HK-2 (cell line): ENCODE measurements at regions not wholly inside any gene's neighbourhood (a gene's known extent, or its start where the extent isn't known, plus 50 kb on each side); places are given as distances from the start of the nearest gene placed in this dataset.

Experiments
- DNase-seq: peaks from one replicate; pipeline ENCODE4 v3.0.0-alpha.2; 2018; ENCODE audit not compliant: unreplicated experiment

- no peak for DNase-seq
Measured at GRCh38 chr10:107831772-107832171, 667.3 kb upstream of the SORCS1 start.

DNA sequence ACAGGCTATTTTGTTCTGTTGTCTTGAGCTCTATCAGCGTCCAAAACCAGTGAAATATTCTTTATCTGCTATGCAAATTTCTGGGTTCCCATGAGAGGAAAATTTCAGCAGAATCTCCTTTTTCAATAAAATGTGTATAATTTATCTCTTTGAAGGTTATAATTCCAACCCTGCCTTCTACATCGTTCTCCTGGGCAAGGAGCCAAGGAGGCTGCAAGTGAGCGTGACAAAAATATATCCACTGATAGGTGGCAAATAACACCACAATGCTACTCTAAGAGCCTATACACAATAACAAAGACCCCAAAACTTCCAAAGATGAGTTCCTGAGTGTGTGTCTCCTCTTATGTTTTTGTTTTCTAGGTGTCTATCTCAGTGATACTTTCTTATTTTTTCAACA is 664.7 kb upstream of the SORCS1 start:
- no peak for DNase-seq

GRCh38 chr10:107826171-107826570 is 661.7 kb upstream of the SORCS1 start:
- no peak for DNase-seq

DNA sequence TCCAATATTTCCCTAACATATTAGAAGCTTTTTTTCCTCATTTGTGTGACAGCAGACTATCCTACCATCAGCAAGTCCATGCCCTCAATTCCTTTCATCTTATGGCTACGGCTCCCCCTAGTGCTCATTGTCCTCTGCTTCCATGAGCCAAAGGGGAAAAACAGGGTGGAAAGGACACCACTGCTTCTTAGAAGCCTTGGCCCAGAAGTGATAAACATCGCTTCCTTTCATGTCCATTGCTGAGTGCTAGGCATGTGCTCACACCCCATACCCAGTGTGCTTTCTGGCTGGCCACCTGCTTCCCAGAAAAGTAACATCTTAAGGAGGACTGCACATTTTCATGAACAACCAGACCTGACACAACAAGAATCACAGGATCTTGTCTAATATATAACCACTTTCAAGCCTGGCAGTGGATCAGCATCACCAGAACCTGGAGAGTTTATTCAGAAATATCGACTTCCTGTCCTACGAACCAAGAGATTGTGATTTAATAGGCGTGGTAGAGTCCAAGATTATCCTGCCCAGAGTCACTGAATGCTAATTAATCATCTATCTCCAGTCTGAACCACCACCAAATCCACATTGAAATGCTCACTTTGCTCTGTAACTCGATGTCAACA is 650.5 kb upstream of the SORCS1 start:
- peak; percentile 28 for DNase-seq

DNA sequence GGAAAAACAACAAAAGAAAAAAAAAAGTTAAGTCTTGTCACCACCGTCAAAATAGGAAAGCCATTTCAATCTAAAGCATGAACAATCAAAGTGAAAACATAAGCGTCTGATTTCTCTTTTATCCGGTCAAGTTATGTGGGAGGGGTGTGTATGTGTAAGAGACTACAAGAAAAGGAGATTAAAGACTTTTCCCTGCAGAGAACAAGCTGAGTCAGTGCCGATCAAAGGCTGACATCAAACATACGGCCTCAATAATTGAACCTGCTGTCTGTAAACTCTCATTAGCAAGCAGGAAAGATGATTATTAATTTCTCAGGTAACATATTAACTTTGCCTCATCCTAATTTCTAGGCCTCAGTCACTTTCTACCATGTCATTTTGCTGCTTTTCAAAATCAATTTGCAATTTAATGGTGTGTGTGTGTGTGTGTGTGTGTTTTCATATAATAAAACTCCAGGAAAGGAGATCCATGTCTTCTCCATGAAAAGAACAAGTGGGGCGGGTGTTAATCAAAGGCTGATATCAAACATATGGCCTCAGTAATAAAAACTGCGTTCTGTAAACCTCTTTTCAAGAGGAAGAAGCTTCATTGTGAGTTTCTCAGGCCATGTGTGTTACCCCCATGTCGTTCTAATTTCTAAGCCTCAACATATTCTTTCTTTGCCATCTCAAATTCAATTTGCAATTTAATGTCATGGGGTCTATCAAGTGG is 649.1 kb upstream of the SORCS1 start:
- no peak for DNase-seq

DNA sequence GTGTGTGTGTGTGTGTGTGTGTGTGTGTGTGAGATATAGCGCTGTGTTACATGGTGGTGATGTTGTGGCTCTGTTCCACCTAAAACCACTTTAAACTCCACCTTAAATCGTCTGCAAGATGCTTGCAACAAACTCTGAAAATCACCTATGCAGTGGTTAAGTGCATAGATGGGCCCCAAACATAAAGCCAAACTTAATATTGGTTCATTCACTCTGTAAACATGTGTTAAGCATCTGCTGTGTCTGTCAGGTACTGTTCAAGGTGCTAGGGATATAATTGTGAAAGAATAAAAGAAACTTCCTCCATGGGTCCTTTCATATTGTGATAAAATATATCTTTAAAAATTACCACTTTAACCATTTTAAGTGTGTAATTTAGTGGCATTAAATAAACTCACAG is 645.4 kb upstream of the SORCS1 start:
- no peak for DNase-seq

- DNase-seq = no peak
Measured at GRCh38 chr10:107807836-107808235, 643.3 kb upstream of the SORCS1 start.

DNA sequence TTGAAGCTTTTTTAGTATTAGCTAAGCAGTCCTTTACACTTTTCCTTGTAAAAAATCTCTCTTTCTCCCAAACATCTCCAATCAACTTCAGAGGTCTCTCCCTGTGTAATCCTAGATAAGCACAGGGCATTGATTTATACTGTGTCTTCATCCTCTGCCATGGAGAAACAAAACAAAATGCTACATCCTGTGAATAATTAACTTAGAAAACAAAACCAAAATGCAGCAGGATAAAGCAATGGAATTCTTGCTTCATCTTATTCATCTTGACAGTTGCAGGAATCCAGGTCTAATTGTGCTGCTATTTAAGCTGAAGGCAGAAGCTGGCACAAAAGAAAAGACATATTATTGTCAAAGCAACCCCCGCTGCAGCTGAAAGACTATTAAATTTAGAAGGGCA is 641.5 kb upstream of the SORCS1 start:
- DNase-seq = no peak

DNA sequence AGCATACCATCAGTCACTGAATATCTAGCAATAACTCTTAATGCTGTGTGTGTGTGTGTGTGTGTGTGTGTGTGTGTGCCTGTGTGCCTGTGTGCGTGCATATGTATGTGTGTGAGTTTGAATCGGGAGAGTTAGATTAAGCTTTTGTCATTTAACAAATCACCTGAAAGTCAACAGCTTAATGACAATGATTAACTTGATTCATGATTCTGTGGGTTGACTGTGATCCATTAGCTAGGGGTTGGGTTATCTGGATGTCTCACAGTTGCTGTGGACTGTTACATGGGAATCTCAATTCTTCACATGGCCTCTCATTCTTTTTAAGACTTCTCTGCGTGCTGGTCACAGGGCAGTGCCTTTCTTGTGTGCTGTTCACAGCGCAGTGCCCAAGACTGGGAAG is 639.0 kb upstream of the SORCS1 start:
- no peak for DNase-seq

GRCh38 chr10:107800061-107800460 is 635.6 kb upstream of the SORCS1 start:
- DNase-seq = no peak

DNA sequence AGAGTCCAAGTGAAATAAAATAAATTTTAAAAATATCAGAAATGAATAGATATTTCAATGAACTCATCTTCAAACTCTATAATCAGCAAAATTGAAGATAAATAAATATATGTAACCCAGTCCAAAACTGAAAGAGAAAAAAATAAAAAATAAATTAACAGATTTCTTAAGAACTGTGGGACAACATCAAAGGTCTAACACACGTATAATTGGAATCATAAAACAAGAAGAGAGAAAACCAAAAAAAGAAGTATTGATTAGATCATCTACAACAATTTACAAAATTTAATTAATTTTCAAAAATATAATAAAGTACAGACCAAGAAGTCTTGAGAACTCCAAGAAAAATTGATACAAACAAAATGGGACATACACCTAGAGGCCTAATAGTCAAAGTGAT is 625.8 kb upstream of the SORCS1 start:
- DNase-seq = no peak

- no peak for DNase-seq
Measured at GRCh38 chr10:107771066-107771465, 606.6 kb upstream of the SORCS1 start.

DNA sequence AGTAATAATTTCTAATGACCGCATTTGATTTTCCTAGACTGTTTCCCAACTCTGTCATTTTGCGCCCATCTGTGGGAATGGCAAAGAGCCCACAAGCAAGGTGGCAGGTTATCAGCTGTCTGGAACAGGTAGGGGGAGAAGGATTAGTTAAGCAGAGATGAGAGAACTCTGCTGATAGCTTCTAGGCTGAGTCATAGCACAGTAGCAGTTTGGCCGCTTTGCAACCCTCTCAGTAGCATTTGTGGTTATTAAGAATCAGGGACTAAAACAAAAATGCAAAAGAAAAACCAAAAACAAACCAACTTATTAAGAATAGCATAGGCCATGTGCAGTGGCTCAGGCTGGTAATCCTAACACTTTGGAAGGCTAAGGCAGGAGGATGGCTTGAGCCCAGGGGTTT is 602.7 kb upstream of the SORCS1 start:
- no peak for DNase-seq

GRCh38 chr10:107754814-107755213 is 590.3 kb upstream of the SORCS1 start:
- no peak for DNase-seq

DNA sequence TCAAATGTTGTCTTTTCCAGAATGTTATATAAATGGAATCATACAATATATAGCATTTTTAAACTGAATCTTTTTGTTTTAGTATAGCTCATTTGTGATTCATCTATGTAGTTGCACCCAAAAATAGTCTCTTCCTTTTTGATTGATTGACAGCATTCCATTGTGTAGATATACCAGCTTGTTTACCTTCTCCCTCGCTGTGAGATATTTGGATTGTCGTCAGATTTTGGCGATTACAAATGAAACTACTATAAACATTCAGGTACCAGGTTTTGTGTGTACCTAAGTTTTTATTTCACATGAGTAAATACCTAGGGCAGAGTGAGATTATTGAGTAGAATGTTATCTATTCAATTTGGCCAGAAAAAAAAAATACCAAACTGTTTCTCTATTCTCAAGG is 584.7 kb upstream of the SORCS1 start:
- no peak for DNase-seq

DNA sequence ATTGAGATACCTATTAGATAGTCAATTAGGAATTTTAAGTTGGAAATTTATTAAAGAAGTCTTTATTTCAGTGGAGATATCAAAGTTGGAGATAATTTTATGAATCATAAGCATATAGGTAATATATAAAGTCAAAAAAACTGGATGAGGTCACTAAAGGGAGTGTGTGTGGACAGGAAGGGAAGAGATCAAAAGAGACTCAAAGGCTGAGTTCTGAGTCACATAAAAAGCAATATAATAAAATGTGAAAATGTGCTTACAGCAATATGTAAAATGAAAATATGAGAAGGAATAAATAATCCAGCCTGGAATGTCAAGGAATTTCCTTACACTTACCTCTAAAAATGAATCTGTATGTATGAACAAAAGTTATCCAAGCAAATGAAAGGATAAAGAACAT is 583.3 kb upstream of the SORCS1 start:
- no peak for DNase-seq

GRCh38 chr10:107741971-107742370 is 577.5 kb upstream of the SORCS1 start:
- no peak for DNase-seq

DNA sequence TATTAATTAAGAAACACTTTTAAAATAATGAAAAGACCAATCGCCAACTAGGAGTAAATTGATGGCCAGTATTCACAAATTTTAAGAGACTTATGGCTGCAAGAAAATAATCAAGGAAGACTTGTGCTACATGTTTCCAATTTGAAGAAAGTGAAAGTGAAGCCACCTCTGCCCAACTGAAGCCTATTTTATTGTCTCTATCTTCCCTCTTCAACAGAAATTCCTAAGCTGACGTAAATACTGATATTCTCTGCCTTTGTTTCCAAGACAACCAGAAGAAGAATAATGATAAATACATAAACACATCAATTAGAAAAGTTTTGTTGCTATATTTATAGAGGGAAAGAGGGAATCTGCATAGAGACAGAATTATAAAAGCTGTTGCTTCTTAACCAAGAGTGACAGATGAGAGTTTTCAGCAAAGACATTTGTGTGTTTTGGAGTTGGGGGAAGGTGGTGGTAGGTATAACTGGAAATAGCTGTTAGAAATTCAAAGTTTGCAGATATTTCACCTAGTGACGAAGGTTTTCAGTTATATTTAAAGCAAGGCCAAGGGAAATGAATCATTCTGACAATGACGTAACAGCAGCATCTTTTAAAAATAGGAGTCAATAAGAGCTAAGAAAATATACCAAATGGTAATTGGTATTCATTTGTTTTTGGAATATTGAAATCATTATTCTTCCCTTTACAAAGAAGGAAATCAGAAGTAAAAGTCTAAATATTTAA is 576.6 kb upstream of the SORCS1 start:
- no peak for DNase-seq

- DNase-seq = no peak
Measured at GRCh38 chr10:107739951-107740350, 575.4 kb upstream of the SORCS1 start.

DNA sequence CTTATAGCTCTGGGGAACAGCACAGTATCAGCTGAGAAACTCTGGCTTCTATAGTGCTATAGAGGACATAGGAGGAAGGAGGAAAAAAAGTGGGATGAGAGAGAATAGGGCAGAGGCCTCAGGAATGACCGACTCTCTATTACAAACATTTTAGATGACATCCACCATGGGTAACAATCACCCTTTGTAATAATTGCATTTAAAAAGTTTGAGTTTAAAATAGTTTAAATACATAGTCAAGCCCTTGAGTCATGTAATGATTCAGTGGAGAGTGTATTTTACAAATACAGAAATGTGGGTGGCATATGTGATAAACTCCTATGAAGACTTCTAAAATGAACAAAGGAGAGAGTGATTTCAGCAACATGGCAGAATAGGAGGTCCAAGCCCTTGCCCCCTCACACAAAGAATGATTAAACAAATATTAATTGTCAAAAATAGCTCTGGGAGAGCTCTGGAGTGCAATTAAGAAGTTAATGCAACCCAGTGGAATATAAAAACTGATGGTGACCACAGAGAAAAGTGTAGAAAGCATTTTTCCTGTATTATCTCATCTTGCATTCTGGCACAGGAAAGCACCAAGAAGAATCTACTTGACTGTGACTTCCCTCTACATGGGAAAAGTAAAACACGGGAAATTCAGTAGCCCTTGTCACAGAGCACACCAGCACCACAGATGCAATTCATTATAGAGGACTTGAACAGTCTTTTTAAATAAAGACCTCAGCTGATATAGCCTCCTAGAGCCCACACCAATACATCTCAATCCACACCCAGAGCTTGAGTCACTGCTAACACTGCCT is 569.0 kb upstream of the SORCS1 start:
- DNase-seq = no peak

GRCh38 chr10:107732045-107732444 is 567.5 kb upstream of the SORCS1 start:
- DNase-seq = no peak

DNA sequence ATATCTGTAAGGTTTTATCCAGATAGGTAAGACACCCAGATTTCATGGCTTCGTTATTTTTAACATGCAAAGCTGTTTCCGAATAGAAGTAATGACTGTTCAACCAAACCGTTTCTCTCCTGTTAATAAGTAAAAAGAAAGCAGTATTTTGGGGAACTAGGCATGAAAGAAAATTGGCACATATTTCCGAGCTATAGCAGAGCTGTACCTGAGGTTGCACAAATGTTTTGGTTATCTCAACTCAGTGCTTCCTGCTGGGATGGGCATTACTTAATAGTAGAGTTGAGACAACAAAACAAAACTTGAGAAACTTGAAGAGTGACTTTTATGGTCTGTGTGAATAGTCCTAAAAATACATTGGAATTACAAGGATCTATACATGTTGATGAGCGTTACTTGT is 564.3 kb upstream of the SORCS1 start:
- no peak for DNase-seq
